Skin of body (tissue), 1 donor: ENCODE measurements at regions not wholly inside any gene's neighbourhood (a gene's known extent, or its start where the extent isn't known, plus 50 kb on each side); places are given as distances from the start of the nearest gene placed in this dataset.
A peak's percentile ranks its signal among the peaks of the same experiment; 100 is the strongest.

Experiments used
- DNase-seq: peaks from one replicate; lab custom pipeline; 2025; lab: John Stamatoyannopoulos, UW

DNA sequence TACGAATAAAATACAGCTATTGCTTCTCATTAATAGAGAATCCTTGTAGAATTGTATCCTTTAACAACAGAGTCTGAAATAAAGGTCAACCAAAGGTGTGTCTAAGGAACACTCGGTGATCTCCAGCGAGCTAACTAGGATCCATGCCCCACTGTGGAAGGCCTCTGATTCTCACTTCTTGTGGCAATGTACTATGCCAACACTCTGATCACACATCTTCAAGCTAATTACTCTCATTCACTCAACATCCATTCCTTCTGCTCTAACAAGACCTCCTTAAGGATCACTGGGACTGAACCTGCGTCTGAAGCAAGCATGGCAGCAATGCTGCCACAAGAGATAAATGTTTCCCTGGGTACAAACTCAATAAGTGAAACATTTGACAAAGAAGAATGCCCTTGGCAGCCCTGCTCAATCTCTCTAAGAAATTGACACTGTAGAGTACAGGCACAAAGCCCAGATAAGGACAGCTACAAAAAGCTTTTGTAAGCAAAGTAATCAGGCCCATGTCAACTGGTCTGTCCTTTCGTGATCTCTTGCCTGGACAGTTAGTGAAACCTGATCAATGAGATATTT, 74.6 kb upstream of the PARD3B start:
- no peak for DNase-seq

DNA sequence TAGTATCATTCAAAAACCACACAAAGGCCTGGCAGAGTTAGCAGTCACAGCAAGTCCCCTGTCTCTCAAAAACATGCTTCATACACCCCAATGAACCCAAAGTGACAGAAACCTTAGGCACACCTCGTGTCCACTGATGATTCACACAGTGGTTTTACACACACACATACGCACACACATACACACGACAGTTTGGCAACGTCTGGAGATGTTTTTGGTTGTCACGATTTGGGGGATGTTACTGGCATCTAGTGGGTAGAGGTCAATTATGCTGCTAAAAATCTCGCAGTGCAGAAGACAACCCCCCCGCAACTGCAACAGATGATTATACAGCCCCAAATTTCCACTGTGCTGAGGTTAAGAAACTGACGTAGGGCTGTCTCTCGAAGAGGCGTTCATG, 72.9 kb upstream of the PARD3B start:
- DNase-seq: no peak

DNA sequence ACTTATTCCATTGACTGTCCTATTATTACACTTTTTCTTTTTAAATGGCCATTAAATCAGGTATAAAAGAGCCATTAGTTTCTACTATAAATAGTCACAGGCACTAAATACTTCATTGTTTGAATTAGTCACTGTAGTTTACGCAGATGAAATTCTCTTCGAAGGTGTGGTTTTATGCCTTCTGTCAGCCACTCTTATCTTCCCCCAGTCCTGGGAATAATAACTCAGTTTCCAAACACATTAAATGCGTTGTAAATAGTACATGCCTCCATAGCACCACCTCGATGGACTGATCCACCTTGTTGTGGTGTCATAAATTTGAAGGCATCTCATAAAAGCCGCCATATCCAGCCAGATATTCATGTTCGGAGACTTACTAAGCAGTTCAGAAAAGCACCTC, 72.1 kb upstream of the PARD3B start:
- no peak for DNase-seq

DNA sequence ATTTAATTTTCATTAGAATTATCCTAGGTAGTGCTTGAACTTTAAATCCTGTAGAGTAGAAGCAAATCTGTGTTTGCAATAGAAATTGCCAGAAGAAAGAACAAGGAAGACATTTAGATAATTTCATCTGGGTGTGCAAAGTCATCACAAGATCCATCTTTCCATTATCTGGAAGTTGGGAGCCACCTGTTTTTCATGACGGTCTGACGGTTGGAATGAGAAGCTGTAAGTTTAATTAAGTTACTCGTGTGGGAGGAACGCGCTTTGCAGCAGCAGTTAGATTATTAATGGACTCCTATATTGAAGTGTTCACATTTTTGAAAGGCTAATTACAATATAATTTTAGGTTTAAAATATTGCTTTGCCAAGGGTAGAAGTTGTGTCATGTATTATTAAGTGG, 69.9 kb upstream of the PARD3B start:
- DNase-seq: no peak

DNA sequence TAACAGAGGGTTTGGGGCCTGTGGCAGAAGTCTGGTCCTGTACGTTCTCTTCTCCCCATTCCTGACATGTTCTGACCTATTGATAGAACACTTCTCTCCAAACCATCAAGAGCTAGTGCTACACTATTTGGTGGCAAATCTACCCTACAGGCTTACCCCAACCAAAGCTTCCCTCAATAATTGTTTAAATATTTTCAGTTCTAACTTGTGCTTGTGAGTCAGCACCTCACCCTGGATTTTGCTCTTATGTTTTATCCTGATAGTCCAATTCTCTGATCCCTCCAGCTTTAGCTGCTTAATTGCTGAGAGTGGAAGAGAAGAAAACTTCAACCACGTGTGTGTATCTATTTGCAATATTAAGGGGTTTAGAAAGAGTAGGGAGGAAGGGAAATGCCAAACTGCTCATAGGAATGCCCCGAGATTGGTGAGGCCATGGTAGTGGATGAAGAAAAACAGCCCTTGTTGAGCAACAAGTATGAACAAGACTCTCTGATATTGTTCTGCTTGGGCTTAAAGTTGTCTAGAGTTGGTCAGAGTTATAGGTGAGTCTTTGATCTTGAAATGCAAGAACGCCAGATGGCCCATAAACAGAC, 67.8 kb upstream of the PARD3B start:
- no peak for DNase-seq

DNA sequence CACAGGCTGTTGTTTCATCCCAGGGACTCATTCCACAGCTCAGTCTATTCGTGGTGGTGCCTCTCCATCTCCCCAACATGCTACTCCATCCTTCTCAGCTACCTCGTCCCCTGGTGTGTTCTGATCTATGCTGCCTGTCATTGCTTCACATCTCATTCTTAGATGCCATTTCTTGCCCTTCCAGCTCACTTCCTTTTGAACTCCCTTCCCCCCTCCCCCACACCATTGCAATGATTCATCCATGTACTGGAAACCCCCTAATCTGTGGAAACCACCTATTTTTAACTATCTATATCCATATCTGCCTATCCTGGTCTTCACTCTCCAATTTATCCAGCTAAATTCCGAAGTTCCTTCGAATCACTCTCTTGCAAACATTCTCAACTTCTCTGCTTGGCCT, 65.7 kb upstream of the PARD3B start:
- no peak for DNase-seq

DNA sequence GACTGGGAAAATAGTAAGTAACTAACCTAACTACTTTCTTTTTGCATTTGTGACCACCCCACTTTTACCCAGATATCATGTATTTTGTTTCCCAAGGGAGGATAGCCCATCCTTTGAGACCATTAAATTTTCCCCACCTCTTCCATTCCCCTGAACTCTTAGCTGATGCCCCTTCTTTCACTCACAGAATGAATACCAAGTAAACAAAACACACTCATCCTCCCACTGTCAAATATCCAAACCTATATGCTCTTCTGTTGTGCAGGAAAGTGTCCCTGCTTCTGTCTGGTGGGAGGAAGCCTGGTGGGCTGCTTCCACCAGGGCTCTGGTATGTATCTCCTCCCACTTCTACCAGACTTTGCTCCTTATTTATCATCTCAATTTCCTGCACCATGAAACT, 64.6 kb upstream of the PARD3B start:
- DNase-seq: no peak

DNA sequence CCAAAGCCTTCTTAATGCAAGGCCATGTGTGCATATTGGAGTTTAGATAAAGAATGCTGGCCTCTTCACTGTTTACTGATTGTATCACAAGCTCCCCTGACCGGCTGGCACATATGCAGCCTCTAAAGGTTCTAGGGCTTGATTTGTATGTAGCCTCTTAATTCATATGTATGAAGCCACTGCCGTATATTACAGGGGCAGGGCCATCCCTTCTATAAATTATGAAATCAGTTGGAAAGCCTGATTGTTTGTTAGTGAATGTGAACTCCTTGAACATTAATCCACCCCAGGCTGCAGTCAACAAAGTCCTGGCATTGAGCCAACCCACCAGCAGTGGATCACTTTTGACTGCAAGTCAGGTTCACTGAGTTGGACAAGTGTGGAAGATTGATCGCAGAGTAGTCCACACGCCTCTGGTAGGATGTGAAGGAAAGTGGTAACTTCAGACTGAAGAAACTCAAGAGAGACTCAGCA, 61.6 kb upstream of the PARD3B start:
- DNase-seq: no peak

DNA sequence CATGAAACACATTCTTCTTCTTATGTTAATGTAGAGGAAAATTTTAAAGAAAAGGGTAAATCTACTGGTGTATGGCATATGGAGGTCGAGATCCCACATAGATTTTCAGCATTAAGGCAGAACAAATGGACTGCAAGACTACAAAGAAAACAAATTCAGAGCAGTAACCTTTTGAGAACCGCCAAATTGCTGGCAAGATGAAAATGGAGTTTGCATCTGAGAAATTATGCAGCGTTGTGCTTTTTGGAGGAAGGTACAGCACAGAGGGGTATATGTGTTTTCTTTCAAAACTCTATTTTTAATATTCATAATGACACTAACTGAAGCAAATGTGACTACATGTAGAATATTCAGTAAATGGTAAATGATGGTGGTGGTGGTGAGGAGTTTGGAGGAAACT, 59.0 kb upstream of the PARD3B start:
- DNase-seq: no peak

DNA sequence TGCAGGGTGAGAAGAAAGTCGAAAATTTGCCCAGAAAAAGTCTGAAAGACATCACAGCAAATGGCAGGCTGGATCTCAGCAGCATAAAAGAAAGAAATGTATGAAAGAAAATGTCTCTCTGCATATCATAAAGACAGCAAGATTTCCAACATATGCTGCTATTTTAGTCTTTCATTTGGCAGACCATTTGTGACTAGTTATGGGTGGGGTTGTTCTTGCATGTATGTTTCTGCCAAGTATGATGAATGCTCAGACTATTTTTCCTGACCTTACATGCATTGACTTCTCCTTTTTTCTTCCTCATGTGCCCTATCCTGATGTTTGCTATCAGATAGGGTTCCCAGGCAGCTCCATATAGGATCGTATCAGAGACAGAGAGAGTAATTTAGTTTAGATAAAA, 58.5 kb upstream of the PARD3B start:
- peak; percentile 90 for DNase-seq

DNA sequence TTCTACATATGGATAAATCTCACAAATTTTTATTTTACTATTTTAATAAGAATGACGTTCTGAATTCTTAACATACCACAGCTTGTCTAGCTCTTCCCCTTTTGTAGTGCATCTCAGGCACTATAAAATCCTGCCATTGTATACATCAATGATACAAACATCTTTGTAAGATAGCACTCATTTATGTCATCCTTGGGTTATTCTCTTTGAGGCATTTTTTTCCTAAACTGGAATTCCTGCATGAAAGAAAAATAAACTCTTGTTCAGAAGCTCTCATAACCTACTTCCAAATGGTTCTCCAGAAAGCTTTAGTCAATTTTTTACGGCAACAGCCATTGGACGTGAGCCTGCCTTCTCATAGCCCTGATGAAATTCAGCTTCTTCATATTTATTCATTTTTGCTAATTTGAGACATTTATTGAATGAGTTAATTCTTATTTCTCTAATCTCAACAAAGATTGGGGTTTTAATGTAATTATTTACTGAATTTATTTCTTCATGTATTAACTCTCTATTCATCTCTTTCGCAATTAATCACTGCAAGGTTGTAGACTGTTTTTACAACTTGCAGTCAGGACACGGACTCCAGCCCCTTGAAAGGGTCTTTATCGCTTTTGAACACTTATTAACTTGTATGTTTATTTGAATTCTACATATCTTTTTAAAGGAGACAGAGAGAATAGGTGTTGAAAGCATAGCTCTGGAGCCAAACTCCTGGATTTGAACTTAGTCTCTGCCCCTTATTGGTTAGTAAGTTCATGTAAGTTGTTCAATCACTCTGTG, 57.6 kb upstream of the PARD3B start:
- no peak for DNase-seq

DNA sequence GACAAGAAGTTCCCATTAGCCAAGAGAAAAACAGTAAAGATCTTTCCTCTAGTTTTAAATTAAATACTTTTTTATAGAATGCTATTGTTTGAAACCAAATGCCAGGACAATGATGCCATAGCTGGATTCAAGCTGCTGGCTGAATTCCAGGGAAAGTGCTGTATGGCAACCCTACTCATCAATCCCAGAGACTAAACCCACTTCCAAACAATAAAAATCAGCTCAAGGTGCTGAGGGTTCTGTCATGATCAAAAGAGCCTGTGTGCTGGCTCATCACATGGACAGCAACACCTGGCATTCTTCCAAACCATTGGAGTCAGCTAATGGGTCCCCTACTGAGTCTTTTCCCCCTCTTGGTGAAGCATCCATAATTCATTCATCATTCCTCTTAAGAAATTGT, 53.7 kb upstream of the PARD3B start:
- no peak for DNase-seq

DNA sequence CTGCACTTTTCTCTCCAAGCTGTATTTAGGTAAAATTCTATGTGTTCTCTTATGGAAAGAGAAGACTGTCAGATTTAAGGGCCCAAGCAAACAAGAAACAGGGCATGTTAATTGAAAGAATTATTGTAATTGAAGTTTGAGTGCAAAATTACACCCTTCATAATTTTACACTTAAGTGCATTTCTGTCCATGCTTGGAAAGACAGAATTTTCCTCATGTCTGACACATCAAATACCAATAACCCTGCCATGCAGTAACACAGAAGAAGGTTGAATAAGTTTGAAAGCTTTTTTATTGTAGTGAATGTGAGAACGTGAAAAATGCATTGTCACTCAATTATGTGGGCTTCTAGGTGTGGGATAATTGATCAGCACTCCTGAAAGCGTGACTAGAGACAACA, 52.9 kb upstream of the PARD3B start:
- no peak for DNase-seq

DNA sequence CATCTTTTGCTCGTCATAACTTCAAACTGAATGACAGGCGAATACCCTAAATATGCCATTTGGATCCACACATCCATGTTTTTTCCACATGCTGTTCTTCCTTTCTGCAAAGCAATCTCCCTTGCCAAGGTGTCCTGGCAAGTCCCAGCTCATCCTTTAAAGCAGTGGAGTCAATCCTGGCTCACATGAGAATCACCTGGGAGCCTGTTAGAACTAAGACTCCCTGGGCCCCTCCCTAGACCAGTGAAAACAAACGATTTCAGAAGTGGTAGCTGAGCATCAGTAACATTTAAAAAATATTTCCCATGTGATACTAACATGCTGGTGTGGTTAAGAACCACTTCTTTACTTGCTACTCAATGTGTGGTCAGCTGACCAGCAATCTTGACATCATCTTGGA, 50.6 kb upstream of the PARD3B start:
- no peak for DNase-seq

DNA sequence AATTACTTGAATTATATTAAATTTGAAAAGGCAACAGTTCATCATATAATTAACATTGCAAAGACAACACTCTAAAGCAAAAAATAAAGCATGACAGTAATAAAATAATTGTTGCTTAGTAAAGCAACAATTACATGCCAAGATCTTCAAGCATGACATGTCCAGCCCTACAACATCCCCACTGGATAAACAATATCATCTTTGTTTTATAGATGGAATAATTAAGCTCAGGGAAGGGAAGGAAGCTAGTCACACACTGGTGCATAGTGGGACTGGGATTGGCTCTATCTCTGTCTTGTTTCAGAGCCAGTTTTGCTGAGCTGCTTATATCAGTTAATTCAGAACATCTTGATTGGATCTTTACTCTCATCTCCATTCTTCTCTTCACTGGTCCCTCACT, 49.9 kb upstream of the PARD3B start:
- no peak for DNase-seq
